ENCODE measurements at regions not wholly inside any gene's neighbourhood (a gene's known extent, or its start where the extent isn't known, plus 50 kb on each side); places are given as distances from the start of the nearest gene placed in this dataset.

DNA sequence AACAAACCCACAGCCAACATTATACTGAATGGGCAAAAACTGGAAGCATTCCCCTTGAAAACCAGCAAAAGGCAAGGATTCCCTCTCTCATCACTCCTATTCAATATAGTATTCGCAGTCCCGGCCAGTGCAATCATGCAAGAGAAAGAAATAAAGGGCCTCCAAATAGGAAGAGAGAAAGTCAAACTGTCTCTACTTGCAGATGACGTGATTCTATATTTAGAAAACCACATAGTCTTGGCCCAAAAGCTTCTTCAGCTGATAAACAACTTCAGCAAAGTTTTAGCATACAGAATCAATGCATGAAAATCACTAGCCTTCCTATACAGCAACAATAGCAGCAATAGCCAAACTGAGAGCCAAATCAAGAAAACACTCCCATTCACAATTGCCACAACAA, 333.7 kb upstream of the EDIL3 start:
- Histone ChIP-seq H3K36me3 (ENCODE audit: insufficient read depth, low read length) (no peaks in the 10 kb centered on the region), H3K4me2 (ENCODE audit: insufficient read depth, low read length) (no peak overlapping the region), H3K9me3 (ENCODE audit: low read depth, low read length) (peaks cover 2% of the 10 kb centered on the region), H2AFZ (ENCODE audit: low read length) (no peak overlapping the region), H3K27me3 (ENCODE audit: insufficient read depth, low read length) (no peaks in the 10 kb centered on the region), H3K4me3 (ENCODE audit: insufficient read depth, low read length) (no peak overlapping the region), H3K4me1 (ENCODE audit: insufficient read depth, low read length) (no peaks in the 10 kb centered on the region), H3K27ac (ENCODE audit: low read depth, low read length) (no peak overlapping the region), H4K20me1 (ENCODE audit: insufficient read depth, low read length) (no peaks in the 10 kb centered on the region), H3K79me2 (ENCODE audit: insufficient read depth, low read length) (no peaks in the 10 kb centered on the region)
- TF ChIP-seq, protein P1, sequence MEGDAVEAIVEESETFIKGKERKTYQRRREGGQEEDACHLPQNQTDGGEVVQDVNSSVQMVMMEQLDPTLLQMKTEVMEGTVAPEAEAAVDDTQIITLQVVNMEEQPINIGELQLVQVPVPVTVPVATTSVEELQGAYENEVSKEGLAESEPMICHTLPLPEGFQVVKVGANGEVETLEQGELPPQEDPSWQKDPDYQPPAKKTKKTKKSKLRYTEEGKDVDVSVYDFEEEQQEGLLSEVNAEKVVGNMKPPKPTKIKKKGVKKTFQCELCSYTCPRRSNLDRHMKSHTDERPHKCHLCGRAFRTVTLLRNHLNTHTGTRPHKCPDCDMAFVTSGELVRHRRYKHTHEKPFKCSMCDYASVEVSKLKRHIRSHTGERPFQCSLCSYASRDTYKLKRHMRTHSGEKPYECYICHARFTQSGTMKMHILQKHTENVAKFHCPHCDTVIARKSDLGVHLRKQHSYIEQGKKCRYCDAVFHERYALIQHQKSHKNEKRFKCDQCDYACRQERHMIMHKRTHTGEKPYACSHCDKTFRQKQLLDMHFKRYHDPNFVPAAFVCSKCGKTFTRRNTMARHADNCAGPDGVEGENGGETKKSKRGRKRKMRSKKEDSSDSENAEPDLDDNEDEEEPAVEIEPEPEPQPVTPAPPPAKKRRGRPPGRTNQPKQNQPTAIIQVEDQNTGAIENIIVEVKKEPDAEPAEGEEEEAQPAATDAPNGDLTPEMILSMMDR (IDR thresholded peaks at IDR 0.05; ENCODE audit: extremely low read depth, low read depth, low read length): no peak
- DNase-seq (ENCODE audit: insufficient read length, low spot score, missing footprints): no peak

DNA sequence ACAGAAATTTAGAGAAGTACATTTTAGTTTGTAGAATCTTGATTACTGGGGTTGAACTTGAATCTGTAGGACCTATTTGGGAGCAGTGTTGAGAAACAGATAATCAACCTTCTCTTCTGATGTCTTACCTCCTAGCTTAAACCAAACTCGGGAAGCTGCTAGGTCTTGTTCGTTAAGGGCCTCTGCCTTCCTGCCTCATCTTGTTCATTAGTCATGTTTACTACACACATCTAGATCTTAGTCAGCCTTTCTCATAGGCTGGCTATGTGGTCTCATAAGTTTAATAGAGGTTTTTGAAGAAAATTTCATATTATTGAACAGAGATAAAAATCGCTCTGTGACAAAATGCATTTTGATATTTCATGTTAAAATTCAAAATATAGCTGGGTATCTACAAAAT, 331.0 kb upstream of the EDIL3 start:
- no peaks in the 10 kb centered on the region for H3K27me3 ChIP-seq (ENCODE audit: insufficient read depth, low read length)
- DNase-seq (ENCODE audit: insufficient read length, low spot score, missing footprints): no peak
- H3K4me2 ChIP-seq (ENCODE audit: insufficient read depth, low read length): no peak overlapping the region
- no peak overlapping the region for H3K27ac ChIP-seq (ENCODE audit: low read depth, low read length)
- H3K9me3 ChIP-seq (ENCODE audit: low read depth, low read length): peaks cover 2% of the 10 kb centered on the region
- no peaks in the 10 kb centered on the region for H3K79me2 ChIP-seq (ENCODE audit: insufficient read depth, low read length)
- H4K20me1 ChIP-seq (ENCODE audit: insufficient read depth, low read length): no peaks in the 10 kb centered on the region
- no peak overlapping the region for H3K4me3 ChIP-seq (ENCODE audit: insufficient read depth, low read length)
- H2AFZ ChIP-seq (ENCODE audit: low read length): no peak overlapping the region
- no peaks in the 10 kb centered on the region for H3K4me1 ChIP-seq (ENCODE audit: insufficient read depth, low read length)
- no peaks in the 10 kb centered on the region for H3K36me3 ChIP-seq (ENCODE audit: insufficient read depth, low read length)
- TF ChIP-seq, protein P1 (IDR thresholded peaks at IDR 0.05; ENCODE audit: extremely low read depth, low read depth, low read length): no peak

DNA sequence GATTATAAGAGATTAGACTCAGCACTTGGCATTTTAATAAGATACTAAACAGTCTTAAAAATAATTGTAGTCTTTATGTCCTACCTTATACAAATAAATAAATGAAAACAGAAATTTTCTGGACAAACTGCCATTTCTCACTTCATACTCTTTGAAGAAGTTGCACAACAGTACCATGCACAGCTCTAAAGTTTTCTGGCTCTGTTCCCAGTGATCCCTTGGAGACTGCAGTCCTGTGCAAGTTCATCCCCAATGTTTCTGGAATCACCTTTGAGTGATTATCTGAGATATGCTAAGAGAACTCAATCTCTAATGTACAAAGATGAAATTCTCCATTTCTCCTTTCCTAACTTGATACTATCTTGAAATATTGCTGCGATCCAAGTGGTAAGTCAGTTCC, 330.4 kb upstream of the EDIL3 start:
- H3K4me1 ChIP-seq (ENCODE audit: insufficient read depth, low read length): no peaks in the 10 kb centered on the region
- H3K27ac ChIP-seq (ENCODE audit: low read depth, low read length): no peak overlapping the region
- no peaks in the 10 kb centered on the region for H4K20me1 ChIP-seq (ENCODE audit: insufficient read depth, low read length)
- no peak overlapping the region for H3K4me2 ChIP-seq (ENCODE audit: insufficient read depth, low read length)
- TF ChIP-seq, protein P1 (IDR thresholded peaks at IDR 0.05; ENCODE audit: extremely low read depth, low read depth, low read length): no peak
- no peaks in the 10 kb centered on the region for H3K79me2 ChIP-seq (ENCODE audit: insufficient read depth, low read length)
- no peak overlapping the region for H3K4me3 ChIP-seq (ENCODE audit: insufficient read depth, low read length)
- peaks cover 2% of the 10 kb centered on the region for H3K9me3 ChIP-seq (ENCODE audit: low read depth, low read length)
- no peaks in the 10 kb centered on the region for H3K36me3 ChIP-seq (ENCODE audit: insufficient read depth, low read length)
- H3K27me3 ChIP-seq (ENCODE audit: insufficient read depth, low read length): no peaks in the 10 kb centered on the region
- no peak for DNase-seq (ENCODE audit: insufficient read length, low spot score, missing footprints)
- no peak overlapping the region for H2AFZ ChIP-seq (ENCODE audit: low read length)

DNA sequence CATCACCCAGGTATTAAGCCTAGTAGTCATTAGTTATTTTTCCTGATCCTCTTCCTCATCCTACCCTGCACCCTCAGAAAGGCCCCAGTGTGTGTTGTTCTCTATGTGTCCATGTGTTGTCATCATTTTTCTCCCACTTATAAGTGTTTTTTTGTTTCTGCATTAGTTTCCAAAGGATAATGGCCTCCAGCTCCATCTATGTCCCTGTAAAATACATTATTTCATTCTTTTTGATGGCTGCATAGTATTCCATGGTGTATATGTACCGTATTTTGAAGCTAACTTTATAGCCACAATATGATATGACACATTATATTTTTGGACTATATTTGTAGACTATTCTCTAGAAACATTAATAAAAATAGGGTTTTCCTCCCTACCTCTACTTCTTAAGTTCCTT, 324.4 kb upstream of the EDIL3 start:
- Histone ChIP-seq H3K27ac (ENCODE audit: low read depth, low read length) (no peak overlapping the region), H2AFZ (ENCODE audit: low read length) (no peak overlapping the region), H3K36me3 (ENCODE audit: insufficient read depth, low read length) (no peaks in the 10 kb centered on the region), H3K4me1 (ENCODE audit: insufficient read depth, low read length) (no peaks in the 10 kb centered on the region), H3K27me3 (ENCODE audit: insufficient read depth, low read length) (no peaks in the 10 kb centered on the region), H3K4me2 (ENCODE audit: insufficient read depth, low read length) (no peak overlapping the region), H4K20me1 (ENCODE audit: insufficient read depth, low read length) (no peaks in the 10 kb centered on the region), H3K4me3 (ENCODE audit: insufficient read depth, low read length) (no peak overlapping the region), H3K9me3 (ENCODE audit: low read depth, low read length) (no peaks in the 10 kb centered on the region), H3K79me2 (ENCODE audit: insufficient read depth, low read length) (no peaks in the 10 kb centered on the region)
- no peak for DNase-seq (ENCODE audit: insufficient read length, low spot score, missing footprints)
- TF ChIP-seq, protein P1 (IDR thresholded peaks at IDR 0.05; ENCODE audit: extremely low read depth, low read depth, low read length): no peak

Measured in osteoblast (primary cell).